ENCODE measurements at regions not wholly inside any gene's neighbourhood (a gene's known extent, or its start where the extent isn't known, plus 50 kb on each side); places are given as distances from the start of the nearest gene placed in this dataset.

GRCh38 chr6:84516154-84516553, 248.2 kb downstream of the TBX18 start:
- Mint-ChIP-seq H3K9me3 (no peaks in the 10 kb centered on the region), H3K27ac (no peak overlapping the region), H3K27me3 (ENCODE audit: insufficient read depth) (no peaks in the 10 kb centered on the region), H3K4me1 (peaks cover 28% of the 10 kb centered on the region), H3K36me3 (ENCODE audit: low read depth) (no peaks in the 10 kb centered on the region), H3K4me3 (no peak overlapping the region)
- Histone ChIP-seq H3K36me3 (ENCODE audit: control insufficient read depth, insufficient read depth, low read length) (no peaks in the 10 kb centered on the region), H3K4me3 (ENCODE audit: low read length) (no peak overlapping the region), H3K4me1 (ENCODE audit: control insufficient read depth, insufficient read depth, low read length) (no peaks in the 10 kb centered on the region), H3K9ac (ENCODE audit: extremely low read depth, low read length, poor library complexity, severe bottlenecking) (no peak overlapping the region), H3K27me3 (ENCODE audit: control insufficient read depth, insufficient read depth, low read length, poor library complexity, severe bottlenecking) (no peaks in the 10 kb centered on the region), H3K9me3 (ENCODE audit: control insufficient read depth, low read length) (no peaks in the 10 kb centered on the region), H3K27ac (ENCODE audit: low read depth, low read length) (no peak overlapping the region)
- no peak for DNase-seq
- WGBS, 2 experiments (ENCODE audit: insufficient coverage in 1 of 2, insufficient read length in 1 of 2) = 90% methylated on average over 1 of the region's 2 CpGs; no CpG with 5 or more reads in 1 of the 2 experiments
- no peak for TF ChIP-seq CTCF (conservative IDR thresholded peaks at IDR 0.05)

- Histone ChIP-seq H3K4me1 (ENCODE audit: control insufficient read depth, insufficient read depth, low read length) (no peaks in the 10 kb centered on the region), H3K36me3 (ENCODE audit: control insufficient read depth, insufficient read depth, low read length) (no peaks in the 10 kb centered on the region), H3K9ac (ENCODE audit: extremely low read depth, low read length, poor library complexity, severe bottlenecking) (no peak overlapping the region), H3K27ac (ENCODE audit: low read depth, low read length) (no peak overlapping the region), H3K4me3 (ENCODE audit: low read length) (no peak overlapping the region), H3K9me3 (ENCODE audit: control insufficient read depth, low read length) (no peaks in the 10 kb centered on the region), H3K27me3 (ENCODE audit: control insufficient read depth, insufficient read depth, low read length, poor library complexity, severe bottlenecking) (no peaks in the 10 kb centered on the region)
- no peaks in the 10 kb centered on the region for H3K36me3 Mint-ChIP-seq (ENCODE audit: low read depth)
- no peak overlapping the region for H3K4me3 Mint-ChIP-seq
- H3K9me3 Mint-ChIP-seq = no peaks in the 10 kb centered on the region
- peaks cover 20% of the 10 kb centered on the region for H3K4me1 Mint-ChIP-seq
- 92 to 100% methylated on average over 1 to 6 of the region's 6 CpGs for WGBS, 2 experiments (ENCODE audit: insufficient coverage in 1 of 2, insufficient read length in 1 of 2)
- DNase-seq = no peak
- H3K27ac Mint-ChIP-seq = no peak overlapping the region
- no peak for TF ChIP-seq CTCF (conservative IDR thresholded peaks at IDR 0.05)
- H3K27me3 Mint-ChIP-seq (ENCODE audit: insufficient read depth) = no peaks in the 10 kb centered on the region
Observed at GRCh38 chr6:84515067-84515466, 249.3 kb downstream of the TBX18 start.

- Histone ChIP-seq H3K9ac (ENCODE audit: extremely low read depth, low read length, poor library complexity, severe bottlenecking) (no peak overlapping the region), H3K27ac (ENCODE audit: low read depth, low read length) (no peak overlapping the region), H3K4me1 (ENCODE audit: control insufficient read depth, insufficient read depth, low read length) (no peaks in the 10 kb centered on the region), H3K36me3 (ENCODE audit: control insufficient read depth, insufficient read depth, low read length) (no peaks in the 10 kb centered on the region), H3K4me3 (ENCODE audit: low read length) (no peak overlapping the region), H3K9me3 (ENCODE audit: control insufficient read depth, low read length) (no peaks in the 10 kb centered on the region), H3K27me3 (ENCODE audit: control insufficient read depth, insufficient read depth, low read length, poor library complexity, severe bottlenecking) (no peaks in the 10 kb centered on the region)
- Mint-ChIP-seq H3K36me3 (ENCODE audit: low read depth) (no peaks in the 10 kb centered on the region), H3K4me1 (peaks cover 13% of the 10 kb centered on the region), H3K9me3 (no peaks in the 10 kb centered on the region), H3K4me3 (no peak overlapping the region), H3K27ac (no peak overlapping the region), H3K27me3 (ENCODE audit: insufficient read depth) (no peaks in the 10 kb centered on the region)
- WGBS, 2 experiments (ENCODE audit: insufficient coverage in 1 of 2, insufficient read length in 1 of 2) = 93 to 94% methylated on average over 3 to 5 of the region's 5 CpGs
- no peak for TF ChIP-seq CTCF (conservative IDR thresholded peaks at IDR 0.05)
- no peak for DNase-seq
Observed at GRCh38 chr6:84514089-84514971, 250.1 kb downstream of the TBX18 start.
